ENCODE measurements at regions not wholly inside any gene's neighbourhood (a gene's known extent, or its start where the extent isn't known, plus 50 kb on each side); places are given as distances from the start of the nearest gene placed in this dataset.

GRCh38 chr13:39811696-39812095 is 156.2 kb downstream of the COG6 start:
- ChIA-PET POLR2A (no interaction called here), CTCF (interaction anchor here (1.0 kb wide), 2 partner anchors 46 to 131 kb away, joined by 3 read pairs; no protein-coding TSS in a partner anchor)
- H3K4me3 ChIP-seq (ENCODE audit: low read depth, low read length): no peak overlapping the region
- TF ChIP-seq CTCF (IDR thresholded peaks at IDR 0.05; ENCODE audit: insufficient read depth, low read length, missing control alignments): no peak
- DNase-seq (ENCODE audit: low read depth, low spot score): no peak

DNA sequence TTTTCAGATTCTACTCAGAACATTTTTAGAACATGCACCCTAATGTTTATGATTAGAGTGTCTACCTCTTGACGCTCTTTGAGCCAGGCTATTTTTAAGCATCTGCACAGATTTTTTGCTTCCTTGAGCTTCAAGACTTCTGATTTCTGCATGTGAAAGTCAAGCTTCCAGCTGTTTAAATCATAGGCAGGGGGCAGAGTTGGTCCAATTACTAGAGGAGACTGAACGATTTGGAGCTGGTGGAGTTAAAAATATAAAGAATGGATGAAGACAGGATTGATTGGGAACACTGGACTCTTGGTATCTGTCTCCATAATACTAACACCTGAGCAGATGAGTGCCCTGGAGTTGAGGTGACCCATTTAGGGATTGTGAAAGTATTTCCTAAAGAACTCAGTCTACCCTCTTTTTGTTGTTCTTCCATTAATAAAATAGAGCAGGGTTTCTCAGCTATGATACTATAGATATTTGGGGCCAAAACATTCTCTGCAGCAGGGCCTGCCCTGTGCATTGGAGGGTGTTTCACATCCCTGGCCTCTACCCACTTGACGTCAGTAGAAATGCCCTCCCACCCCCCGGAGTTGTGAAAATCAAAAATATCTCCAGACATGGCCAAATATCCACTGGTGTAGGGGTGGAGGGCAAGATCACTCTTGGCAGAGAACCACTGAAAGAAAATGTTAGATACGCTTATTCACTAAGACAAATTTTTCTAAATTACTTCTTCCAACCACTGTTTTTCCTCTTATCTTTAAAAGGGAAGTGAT is 160.1 kb downstream of the COG6 start:
- no peak for DNase-seq (ENCODE audit: low read depth, low spot score)
- ChIA-PET CTCF (interaction anchor here (0.9 to 1.5 kb wide), 2 partner anchors 41 to 129 kb away, joined by 3 to 4 read pairs; no protein-coding TSS in a partner anchor), POLR2A (no interaction called here)
- H3K4me3 ChIP-seq (ENCODE audit: low read depth, low read length): no peak overlapping the region
- no peak for TF ChIP-seq CTCF (IDR thresholded peaks at IDR 0.05; ENCODE audit: insufficient read depth, low read length, missing control alignments)

DNA sequence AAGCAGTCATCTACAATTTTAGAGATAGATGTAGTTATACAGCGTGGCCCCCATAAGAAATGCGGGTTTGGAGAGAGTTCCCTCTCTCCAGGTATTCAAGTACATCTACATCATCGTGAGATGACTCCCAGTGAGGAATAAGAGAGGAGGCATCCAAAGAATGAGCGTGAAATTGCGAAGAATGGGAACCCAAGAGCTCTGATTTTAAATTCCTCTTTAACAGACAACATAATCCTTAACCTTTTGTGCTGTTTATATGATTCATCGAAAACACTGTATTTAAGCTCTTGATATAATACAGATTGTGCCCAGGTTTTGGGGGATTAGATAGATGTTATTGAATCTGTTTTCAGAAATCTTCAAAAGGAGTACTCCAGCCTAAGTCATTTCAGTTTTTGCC is 161.5 kb downstream of the COG6 start:
- POLR2A ChIA-PET: no interaction called here
- no peak for DNase-seq (ENCODE audit: low read depth, low spot score)
- CTCF ChIA-PET: interaction anchor here (1.1 kb wide), 1 partner anchor 125 kb away, joined by 3 read pairs; no protein-coding TSS in a partner anchor
- H3K4me3 ChIP-seq (ENCODE audit: low read depth, low read length): no peak overlapping the region
- no peak for TF ChIP-seq CTCF (IDR thresholded peaks at IDR 0.05; ENCODE audit: insufficient read depth, low read length, missing control alignments)

GRCh38 chr13:39818953-39819352 is 163.5 kb downstream of the COG6 start:
- DNase-seq (ENCODE audit: low read depth, low spot score): no peak
- H3K4me3 ChIP-seq (ENCODE audit: low read depth, low read length): no peak overlapping the region
- ChIA-PET CTCF (no interaction called here), POLR2A (no interaction called here)
- TF ChIP-seq CTCF (IDR thresholded peaks at IDR 0.05; ENCODE audit: insufficient read depth, low read length, missing control alignments): no peak

DNA sequence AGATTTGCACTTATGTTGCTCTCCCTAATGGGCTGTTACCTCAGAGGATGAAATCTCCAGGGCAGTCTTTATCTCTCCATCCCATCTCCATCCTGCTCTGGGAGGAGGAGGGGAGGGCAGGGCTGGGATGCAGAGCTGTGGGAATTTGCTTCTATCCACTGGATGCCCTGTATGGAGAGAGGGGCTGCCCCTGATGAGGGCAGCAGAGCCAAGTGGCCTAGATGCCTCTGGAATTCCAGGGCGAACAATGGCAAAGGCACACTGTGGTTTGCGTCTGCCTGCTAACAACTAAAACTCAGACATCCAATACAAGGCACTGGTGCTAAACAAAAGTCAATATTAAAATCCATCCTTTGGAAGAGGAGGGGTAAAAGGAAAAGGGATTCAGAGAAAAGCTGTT is 165.1 kb downstream of the COG6 start:
- no peak overlapping the region for H3K4me3 ChIP-seq (ENCODE audit: low read depth, low read length)
- ChIA-PET CTCF (no interaction called here), POLR2A (no interaction called here)
- no peak for DNase-seq (ENCODE audit: low read depth, low spot score)
- no peak for TF ChIP-seq CTCF (IDR thresholded peaks at IDR 0.05; ENCODE audit: insufficient read depth, low read length, missing control alignments)

GRCh38 chr13:39821977-39822376 is 166.5 kb downstream of the COG6 start:
- no peak for DNase-seq (ENCODE audit: low read depth, low spot score)
- H3K4me3 ChIP-seq (ENCODE audit: low read depth, low read length): no peak overlapping the region
- CTCF ChIA-PET: no interaction called here
- POLR2A ChIA-PET: no interaction called here
- TF ChIP-seq CTCF (IDR thresholded peaks at IDR 0.05; ENCODE audit: insufficient read depth, low read length, missing control alignments): no peak
